ENCODE measurements at regions not wholly inside any gene's neighbourhood (a gene's known extent, or its start where the extent isn't known, plus 50 kb on each side); places are given as distances from the start of the nearest gene placed in this dataset.
"Not testable (repeated sequence)": the region's sequence is repeated elsewhere in the genome, so short reads cannot be mapped to it uniquely, and the experiment has no call there.

DNA sequence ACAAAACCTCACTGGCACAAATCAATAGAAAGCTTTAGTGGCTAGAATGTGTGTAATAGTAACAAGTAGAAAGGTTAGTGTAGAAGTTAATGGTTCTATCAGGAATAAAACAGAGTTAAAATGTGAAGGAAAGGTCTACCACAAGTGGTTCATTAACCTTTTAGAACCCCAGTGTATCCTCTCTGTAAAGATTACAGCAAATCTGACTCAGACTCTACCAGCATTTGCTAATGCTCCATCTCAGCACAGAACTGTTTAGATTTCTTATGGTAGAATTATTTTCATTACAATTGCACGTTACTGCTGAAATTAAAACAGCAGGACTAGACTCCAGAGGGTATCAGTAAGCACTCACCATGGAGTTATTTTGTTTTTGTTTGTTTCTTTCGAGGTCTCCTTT lies 609.0 kb upstream of the LMO3 start:
- DNase-seq = no peak

DNA sequence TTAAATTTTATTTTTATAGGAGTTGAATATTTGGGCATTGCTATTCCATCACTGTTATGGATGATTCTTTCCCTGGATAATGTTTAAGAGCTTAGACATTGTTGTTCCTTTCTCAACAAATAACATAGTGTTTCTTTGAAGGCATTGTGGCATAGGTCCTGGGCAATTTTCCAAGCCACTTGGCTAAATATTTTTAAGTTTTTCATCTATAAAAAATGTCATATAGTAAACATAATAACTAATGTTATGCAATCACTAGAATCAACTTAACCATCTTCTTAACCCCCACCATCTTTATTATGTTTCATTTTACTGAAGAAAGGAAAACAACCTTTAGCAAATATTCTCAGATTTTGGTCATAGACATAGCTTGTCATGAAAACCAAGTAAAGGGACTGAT lies 600.6 kb upstream of the LMO3 start:
- DNase-seq = no peak

DNA sequence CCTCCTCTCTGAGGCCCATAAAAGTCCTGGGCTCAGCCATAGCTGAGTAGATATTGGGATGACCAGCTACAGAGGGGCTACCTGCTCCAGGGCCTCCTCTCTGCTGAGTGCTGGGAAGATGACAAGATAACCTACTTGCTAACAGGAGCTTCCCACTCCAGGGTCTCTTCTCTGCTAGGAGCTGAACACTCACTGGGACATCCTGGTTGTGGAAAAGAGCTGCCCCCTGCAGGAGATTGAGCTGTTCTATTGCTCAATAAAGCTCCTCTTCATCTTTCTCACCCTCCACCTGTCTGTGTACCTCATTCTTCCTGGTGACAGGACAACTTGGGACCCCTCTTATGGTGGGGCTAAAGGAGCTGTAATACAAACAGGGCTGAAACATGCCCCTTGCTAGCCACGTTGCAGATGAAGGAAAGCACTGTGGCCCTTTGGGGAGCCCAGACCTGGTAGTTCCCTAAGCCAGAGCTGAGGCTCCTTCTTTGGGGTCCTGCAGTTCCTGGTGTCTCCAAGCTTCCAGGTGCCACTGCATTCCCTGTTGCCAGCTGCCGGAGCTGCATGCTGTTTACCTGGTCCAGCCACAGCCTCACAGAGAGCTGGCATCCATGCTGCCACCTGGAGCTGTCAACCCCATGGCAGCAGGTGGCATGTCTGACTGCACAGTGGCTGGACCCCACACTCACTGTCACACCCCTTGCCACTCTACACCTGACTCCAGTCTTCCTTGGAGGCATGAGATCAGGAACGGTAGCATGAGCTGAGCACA lies 598.5 kb upstream of the LMO3 start:
- no peak for DNase-seq

GRCh38 chr12:17203497-17203896 lies 597.5 kb upstream of the LMO3 start:
- no peak for DNase-seq

GRCh38 chr12:17197971-17198370 lies 592.0 kb upstream of the LMO3 start:
- DNase-seq = no peak

GRCh38 chr12:17192721-17193120 lies 586.8 kb upstream of the LMO3 start:
- no peak for DNase-seq

DNA sequence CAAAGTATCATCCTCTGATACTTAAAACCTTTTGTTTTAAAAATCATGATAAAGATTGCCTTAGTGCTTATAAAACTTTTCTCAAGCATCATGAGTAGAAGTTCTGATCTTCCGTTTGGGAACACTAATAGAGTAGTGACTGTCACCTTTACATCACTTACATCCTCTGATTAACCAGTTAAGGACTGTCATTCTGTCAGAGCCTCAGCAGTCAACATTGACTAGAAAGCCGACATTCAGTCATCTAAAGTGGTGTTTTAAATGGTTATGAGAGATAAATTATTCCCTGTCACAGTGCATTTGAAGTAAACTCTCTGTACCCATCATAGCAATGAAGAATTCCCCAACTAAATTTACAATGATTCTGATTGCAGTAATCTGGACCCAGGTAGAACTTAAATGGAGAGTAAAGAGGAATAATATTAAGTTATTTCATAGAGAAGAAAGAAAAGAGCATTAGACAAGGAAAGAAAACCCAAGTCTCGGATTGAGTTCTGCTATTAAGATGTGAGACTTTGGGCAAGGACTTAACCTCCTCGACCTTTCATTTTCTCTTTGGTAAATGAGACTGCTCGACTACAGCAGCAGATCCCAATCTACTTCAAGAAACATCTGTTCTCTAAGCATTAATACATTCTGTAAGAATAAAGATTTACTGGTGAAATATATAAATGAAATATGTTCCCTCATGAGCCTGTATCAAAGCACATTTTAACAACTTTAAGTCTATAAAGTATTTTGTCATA lies 563.9 kb upstream of the LMO3 start:
- DNase-seq = no peak

DNA sequence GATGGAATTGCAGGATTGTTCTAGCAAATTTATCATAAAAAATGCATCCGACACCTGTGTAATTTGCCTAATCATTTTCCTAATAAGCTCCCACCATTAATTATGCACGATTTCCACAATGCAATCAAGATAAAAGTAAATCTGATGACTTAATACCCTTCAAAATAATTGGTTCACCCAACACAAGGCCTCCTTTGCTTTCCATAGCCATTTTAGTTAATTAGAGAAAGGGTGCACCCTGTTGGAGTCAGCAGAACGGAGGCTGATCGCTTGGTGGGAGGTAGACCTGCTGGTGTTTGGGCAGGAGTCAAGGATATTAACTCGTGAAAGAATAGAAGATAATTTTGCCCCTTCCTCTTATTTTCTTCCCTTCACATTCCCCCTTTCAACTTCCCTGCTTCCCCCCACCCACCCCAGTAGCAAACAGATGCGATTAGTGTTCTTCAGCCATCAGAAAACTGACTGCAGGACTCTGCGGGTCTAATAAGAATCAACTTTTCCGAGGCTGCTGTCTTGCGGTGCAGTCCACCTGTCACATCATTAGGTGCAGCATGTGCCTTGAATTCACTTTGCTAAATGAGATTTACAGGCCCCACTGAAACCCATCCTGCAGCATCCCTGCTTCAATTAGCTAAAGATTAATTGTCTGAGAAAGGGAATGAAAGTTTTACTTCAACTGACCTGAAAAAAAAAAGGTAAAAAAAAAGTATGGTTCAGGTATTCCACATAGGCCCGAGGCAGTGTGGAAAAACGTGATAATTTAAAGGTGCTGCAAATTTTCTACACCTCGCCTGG lies 553.7 kb upstream of the LMO3 start:
- no peak for DNase-seq

DNA sequence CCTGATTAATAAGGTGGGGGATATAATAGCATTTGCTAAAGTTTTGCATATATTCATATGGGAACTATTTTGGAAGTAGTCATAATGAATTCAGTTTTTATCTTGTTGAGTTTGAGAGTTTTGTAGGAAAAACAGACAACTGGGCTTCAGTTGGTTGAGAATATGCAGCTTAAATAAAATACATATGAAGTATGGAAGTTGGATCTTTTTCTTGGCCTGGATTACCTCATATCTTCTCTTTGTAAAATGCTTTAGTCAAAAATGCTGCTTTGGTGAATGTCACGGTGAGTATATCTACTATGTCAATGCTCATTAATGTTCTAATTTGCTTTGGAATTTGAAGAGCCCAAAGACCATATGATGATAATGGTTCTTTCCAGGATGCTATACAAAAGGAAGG lies 552.2 kb upstream of the LMO3 start:
- DNase-seq = no peak

GRCh38 chr12:17151917-17152316 lies 546.0 kb upstream of the LMO3 start:
- DNase-seq = no peak

GRCh38 chr12:17148706-17149105 lies 542.7 kb upstream of the LMO3 start:
- DNase-seq = no peak

- DNase-seq = no peak
These were observed 536.9 kb upstream of the LMO3 start for GRCh38 chr12:17142856-17143255.

- DNase-seq = no peak
These were observed 534.0 kb upstream of the LMO3 start for GRCh38 chr12:17139931-17140330.

- no peak for DNase-seq
These were observed 531.4 kb upstream of the LMO3 start for GRCh38 chr12:17137396-17137795.

DNA sequence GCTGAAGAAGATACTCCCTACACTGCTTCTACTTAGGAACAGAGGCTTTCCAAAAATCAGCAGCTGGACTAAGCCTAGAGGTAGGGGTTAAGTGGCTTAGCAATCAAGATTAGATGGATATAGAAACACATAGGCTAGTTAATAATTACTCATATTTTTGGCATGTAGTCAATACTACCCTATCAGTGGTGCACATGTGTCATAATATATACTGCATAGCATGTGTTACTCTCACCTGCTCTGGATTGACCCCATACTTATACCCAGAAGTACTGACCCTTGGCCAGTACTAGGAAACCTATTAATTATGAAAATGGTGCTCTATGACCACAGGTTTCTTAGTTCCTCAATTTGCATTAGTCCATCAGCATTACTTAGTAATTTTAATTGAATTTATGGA lies 528.4 kb upstream of the LMO3 start:
- no peak for DNase-seq

DNA sequence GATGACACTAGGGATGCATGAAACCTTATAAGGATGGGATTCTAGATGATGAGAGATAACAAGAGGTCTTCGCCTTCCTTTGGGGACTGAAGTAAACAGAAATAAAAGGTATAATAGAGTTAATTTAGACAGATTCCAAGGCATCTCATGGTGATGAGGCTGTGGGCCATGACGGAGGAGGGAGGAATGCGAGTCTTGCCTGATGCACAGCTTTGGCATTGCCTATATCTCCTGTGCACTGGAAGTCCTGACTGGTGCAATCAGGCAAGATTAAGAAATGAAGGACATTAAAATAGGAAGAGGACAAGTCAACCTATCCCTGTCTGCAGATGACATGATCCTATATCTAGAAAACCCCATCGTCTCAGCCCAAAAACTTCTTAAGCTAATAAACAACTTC lies 526.4 kb upstream of the LMO3 start:
- DNase-seq = no peak

DNA sequence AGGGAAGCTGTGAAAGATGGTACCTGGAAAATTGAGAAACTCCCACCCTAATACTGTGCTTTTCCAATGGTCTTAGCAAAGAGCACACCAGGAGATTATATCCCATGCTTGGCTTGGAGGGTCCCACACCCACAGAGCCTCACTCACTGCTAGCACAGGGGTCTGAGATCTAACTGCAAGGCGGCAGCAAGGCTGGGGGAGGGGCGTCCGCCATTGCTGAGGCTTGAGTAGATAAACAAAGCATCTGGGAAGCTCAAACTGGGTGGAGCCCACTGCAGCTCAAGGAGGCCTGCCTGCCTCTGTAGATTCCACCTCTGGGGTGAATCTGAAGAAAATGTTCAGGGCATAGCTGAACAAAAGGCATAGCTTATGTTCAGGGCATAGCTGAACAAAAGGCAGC lies 510.6 kb upstream of the LMO3 start:
- DNase-seq = not testable (repeated sequence)

- DNase-seq = no peak
These were observed 504.4 kb upstream of the LMO3 start for GRCh38 chr12:17110316-17110715.

DNA sequence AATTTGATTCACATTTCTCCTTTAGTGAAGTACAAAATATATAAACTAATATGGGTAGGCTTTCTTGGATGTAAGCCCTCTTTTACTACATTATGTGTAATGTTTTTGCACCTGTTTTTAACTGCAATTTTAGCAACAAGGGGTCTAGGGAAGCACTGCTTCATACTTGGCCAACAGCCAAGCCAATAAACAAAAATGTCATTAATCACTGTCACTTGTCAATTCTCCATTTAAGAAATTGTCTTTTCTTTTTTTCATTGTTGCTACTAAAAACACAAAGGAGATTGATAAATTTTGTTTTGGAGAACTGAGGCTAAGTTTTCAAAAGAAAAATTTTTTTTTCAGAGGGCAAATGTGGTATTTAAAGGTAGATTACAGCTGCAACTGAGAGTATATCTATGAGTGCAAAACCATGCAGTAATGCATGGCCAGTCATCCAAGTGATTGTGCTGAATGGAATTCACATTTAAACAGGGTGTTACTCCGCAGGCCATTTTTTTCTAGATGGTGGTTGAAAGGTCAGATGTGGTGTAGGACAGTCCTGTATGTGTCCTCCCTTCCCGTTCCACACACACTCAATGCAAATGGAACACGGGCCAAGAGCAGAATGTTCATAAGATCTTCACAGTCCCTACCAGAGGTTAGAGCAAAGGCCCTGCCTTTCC lies 503.0 kb upstream of the LMO3 start:
- no peak for DNase-seq

GRCh38 chr12:17104801-17105200 lies 498.8 kb upstream of the LMO3 start:
- DNase-seq = no peak

DNA sequence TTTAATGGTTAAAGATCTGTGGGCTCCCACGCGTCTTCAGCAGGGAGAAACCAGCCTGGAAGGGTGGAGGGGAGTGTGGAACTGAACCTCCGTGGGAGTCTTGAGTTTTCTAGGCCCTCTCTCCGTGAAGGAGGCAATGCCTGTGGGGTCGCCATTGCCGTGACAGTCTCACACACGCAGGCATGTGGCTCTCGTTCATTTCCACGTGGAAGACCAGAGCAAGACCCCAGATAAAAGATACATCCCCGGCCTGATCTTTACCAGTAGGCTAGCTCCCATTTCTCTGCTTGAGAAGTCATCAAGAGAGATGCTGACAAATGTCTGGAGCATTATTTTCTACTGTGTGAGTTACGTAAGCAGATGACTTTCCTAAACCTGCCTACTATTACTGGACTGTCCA lies 491.7 kb upstream of the LMO3 start:
- DNase-seq = no peak

DNA sequence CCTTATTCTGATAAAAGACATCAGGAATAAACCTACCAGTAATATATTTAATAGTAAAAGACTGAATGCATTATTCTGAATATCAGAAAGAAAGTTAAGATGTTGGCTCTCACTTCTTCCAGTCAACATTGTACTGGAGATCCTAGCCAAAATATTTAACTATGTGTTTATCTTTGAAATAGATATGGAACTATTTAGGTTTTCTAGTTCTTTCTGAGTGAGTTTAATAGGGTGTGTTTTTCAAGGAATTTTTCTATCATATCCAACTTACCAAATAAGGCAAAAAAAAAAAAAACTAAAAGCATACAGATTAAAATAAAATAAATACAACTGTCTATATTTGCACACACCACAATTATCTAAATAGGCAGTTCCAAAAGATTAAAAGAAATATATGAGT lies 478.9 kb upstream of the LMO3 start:
- DNase-seq = no peak

GRCh38 chr12:17079251-17079909 lies 473.4 kb upstream of the LMO3 start:
- DNase-seq = no peak

Measured in stimulated activated CD4-positive, alpha-beta T cell treated with anti-CD3 and anti-CD28 coated beads, Interleukin-15, amount 100 ng/mL, for 24 hours (primary cell).